Fibroblast of lung (primary cell): ENCODE measurements at regions not wholly inside any gene's neighbourhood (a gene's known extent, or its start where the extent isn't known, plus 50 kb on each side); places are given as distances from the start of the nearest gene placed in this dataset.

Experiments used
- CTCF ChIP-seq, 2 donors: IDR thresholded peaks in 1 of 2; conservative IDR thresholded peaks in 1 of 2; 1 replicate in 1 of 2; 2 replicates in 1 of 2; pipeline ENCODE4 v1.5.1; 2011 to 2012; ENCODE audit warnings: low read length in 2 of 2, control low read depth in 1 of 2, inconsistent platforms in 1 of 2, low read depth in 1 of 2, mild to moderate bottlenecking in 1 of 2
- EZH2 ChIP-seq: IDR thresholded peaks from 2 replicates; pipeline ENCODE4 v1.5.1; 2012; ENCODE audit warnings: low read length, control low read depth, mild to moderate bottlenecking; ENCODE audit errors: missing control alignments

DNA sequence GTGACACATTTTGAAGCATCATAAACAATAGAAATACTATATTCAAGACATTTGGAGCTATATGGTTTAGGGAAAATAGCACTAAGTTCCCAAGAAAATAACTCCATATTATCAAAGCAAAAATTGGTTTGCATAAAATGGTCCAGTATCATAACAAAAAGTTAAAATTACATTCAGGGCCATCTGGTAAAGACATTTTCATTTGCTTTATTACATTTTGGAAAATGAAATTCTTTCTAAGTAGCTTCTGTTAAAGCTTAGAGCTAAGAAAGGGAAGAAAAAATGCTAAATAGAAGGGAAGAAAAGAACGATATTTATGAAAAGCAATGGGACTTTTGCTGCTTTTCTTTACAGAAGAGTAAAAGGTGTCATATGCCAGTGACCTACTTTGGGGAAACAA is 155.4 kb upstream of the GOT2 start:
- no peak for TF ChIP-seq CTCF (conservative IDR thresholded peaks at IDR 0.05 in 1 of 2, IDR thresholded peaks at IDR 0.05 in 1 of 2; ENCODE audit: low read depth in 1 of 2, low read length in 2 of 2)
- TF ChIP-seq EZH2 = no peak
